Activated CD8-positive, alpha-beta T cell treated with anti-CD3 and anti-CD28 coated beads, Interleukin-2, amount 10 ng/mL, durations not matched to agents 7 days and 5 days (primary cell): ENCODE measurements at regions not wholly inside any gene's neighbourhood (a gene's known extent, or its start where the extent isn't known, plus 50 kb on each side); places are given as distances from the start of the nearest gene placed in this dataset.
A peak's percentile ranks its signal among the peaks of the same experiment; 100 is the strongest.

Experiments
- ATAC-seq: fragments of 150-1000 bp; cut with Tn5 transposase; one replicate; pipeline ENCODE4 v1.10.0; 2021; ENCODE audit warnings: moderate library complexity
- CTCF ChIA-PET: fragments of 350-600 bp; sonication (Branson Sonifier 250); formaldehyde crosslinking; loops from one replicate; lab custom pipeline; 2021; ENCODE audit warnings: antibody characterized with exemption; lab: Charles Lee
- POLR2A ChIA-PET: fragments of 350-600 bp; sonication (Branson Sonifier 250); formaldehyde crosslinking; loops from one replicate; lab custom pipeline; 2021; ENCODE audit warnings: antibody characterized with exemption; lab: Charles Lee
- DNase-seq: peaks from one replicate; pipeline ENCODE4 v3.0.0-alpha.2; 2020
- H3K27ac Mint-ChIP-seq: one replicate; pipeline ENCODE4 v1.8.0; 2021; ENCODE audit warnings: mild to moderate bottlenecking, mixed read lengths
- H3K27me3 Mint-ChIP-seq: one replicate; pipeline ENCODE4 v1.8.0; 2021; ENCODE audit warnings: low read depth, mixed read lengths
- H3K36me3 Mint-ChIP-seq: one replicate; pipeline ENCODE4 v1.8.0; 2021; ENCODE audit warnings: low read depth, mixed read lengths
- H3K4me1 Mint-ChIP-seq: one replicate; pipeline ENCODE4 v1.8.0; 2021; ENCODE audit warnings: low read depth, mixed read lengths
- H3K4me3 Mint-ChIP-seq: one replicate; pipeline ENCODE4 v1.8.0; 2021; ENCODE audit warnings: mild to moderate bottlenecking, mixed read lengths
- H3K9me3 Mint-ChIP-seq: one replicate; pipeline ENCODE4 v1.8.0; 2022; ENCODE audit warnings: mixed read lengths; ENCODE audit not compliant: insufficient read depth

- ATAC-seq, result no peak
- no peak overlapping the region for H3K4me3 Mint-ChIP-seq
- H3K36me3 Mint-ChIP-seq, result no peaks in the 10 kb centered on the region
- DNase-seq, result no peak
- H3K27ac Mint-ChIP-seq, result no peak overlapping the region
- no peaks in the 10 kb centered on the region for H3K27me3 Mint-ChIP-seq
- CTCF ChIA-PET, result no interaction called here
- peaks cover 7% of the 10 kb centered on the region for H3K4me1 Mint-ChIP-seq
- no peaks in the 10 kb centered on the region for H3K9me3 Mint-ChIP-seq
- POLR2A ChIA-PET, result no interaction called here
Measured at GRCh38 chr5:117889596-117889995, 1098.8 kb downstream of the DTWD2 start.

DNA sequence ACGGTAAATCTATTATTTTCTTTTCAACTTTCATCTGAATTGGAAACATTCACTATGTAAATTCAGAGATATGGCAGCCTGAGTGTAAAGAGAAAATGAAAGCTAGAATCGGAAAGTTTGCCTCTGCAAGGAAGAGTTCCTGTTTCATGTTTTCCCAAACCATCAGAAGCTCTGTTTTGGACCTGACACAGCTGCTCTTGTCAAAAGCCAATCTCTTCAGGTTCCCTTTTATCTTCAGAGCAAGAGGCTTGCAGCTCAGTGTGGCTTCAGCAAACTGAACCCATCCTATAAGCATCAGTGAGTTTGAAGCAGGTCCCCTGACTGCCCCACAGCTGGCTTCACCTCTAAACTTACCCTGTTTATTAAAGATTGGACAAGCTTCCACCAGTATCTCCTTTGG lies 1099.7 kb downstream of the DTWD2 start:
- H3K4me3 Mint-ChIP-seq, result peak overlapping the region; percentile 42
- H3K27me3 Mint-ChIP-seq, result no peaks in the 10 kb centered on the region
- no peaks in the 10 kb centered on the region for H3K36me3 Mint-ChIP-seq
- POLR2A ChIA-PET, result no interaction called here
- ATAC-seq (no peak), DNase-seq (no peak)
- CTCF ChIA-PET, result no interaction called here
- H3K27ac Mint-ChIP-seq, result peak overlapping the region; percentile 5
- peaks cover 7% of the 10 kb centered on the region for H3K4me1 Mint-ChIP-seq
- no peaks in the 10 kb centered on the region for H3K9me3 Mint-ChIP-seq

DNA sequence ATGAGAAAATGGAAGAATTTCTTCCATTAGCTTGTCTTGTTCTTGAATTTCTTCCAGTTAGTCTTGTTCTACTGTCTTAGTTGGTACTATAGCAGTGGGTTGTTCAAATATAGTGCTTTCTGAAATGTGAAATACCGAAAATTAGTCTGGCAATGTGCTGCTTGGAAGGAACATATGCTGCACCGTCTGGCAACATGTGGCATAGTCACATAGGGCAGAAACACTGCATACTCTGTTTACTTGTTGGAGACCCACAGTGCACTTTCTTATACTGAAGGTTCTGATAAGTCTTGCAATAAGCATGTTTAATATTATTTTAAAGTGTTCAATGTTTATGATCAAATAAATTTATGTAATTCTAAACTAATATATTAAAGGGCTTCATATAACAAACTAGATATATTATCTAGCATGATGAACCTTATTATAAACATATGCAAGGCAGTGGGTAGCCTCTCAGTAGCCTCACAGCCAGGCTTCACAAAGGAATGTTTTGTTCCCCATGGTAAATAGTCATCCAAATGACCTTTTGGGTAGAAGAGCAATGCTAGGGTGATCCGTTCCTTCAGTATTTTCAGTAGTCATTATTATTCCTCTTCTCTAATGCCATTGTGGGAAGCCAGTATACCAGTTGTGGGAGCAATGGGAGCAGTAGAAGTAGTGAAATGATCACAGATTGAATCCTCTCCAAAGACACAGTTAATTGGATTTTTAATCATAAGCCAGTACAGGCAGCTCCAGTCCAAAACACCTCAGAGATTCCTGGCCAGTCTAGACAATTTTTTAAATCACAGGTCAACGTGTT lies 1106.7 kb downstream of the DTWD2 start:
- Mint-ChIP-seq H3K27me3 (no peaks in the 10 kb centered on the region), H3K4me3 (no peak overlapping the region), H3K9me3 (no peaks in the 10 kb centered on the region), H3K36me3 (no peaks in the 10 kb centered on the region), H3K27ac (no peak overlapping the region), H3K4me1 (no peaks in the 10 kb centered on the region)
- DNase-seq, result no peak
- ChIA-PET CTCF (no interaction called here), POLR2A (no interaction called here)
- no peak for ATAC-seq

DNA sequence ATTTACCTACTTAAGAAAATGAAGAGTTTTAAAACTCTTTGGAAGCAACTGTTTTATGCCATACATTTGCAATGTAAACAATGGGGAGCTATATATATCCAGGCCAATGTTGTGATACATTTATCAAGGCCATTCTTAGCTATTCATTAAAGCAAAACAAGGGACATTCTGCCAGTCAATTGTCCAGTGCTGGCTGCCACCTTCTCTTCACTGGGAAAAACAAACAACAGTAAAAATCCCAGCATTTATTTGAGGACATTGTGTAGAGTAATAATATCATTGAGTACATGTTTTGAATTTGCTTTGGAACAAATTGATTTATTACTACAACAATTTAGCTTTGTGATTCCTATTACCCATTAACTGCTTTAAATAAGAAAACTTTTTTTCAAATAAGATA lies 1107.4 kb downstream of the DTWD2 start:
- CTCF ChIA-PET, result no interaction called here
- DNase-seq (no peak), ATAC-seq (no peak)
- Mint-ChIP-seq H3K4me3 (no peak overlapping the region), H3K4me1 (no peaks in the 10 kb centered on the region), H3K27me3 (no peaks in the 10 kb centered on the region), H3K9me3 (no peaks in the 10 kb centered on the region), H3K36me3 (no peaks in the 10 kb centered on the region), H3K27ac (no peak overlapping the region)
- POLR2A ChIA-PET, result no interaction called here

GRCh38 chr5:117877731-117878130 lies 1110.6 kb downstream of the DTWD2 start:
- Mint-ChIP-seq H3K27ac (no peak overlapping the region), H3K4me3 (no peak overlapping the region), H3K9me3 (no peaks in the 10 kb centered on the region), H3K27me3 (no peaks in the 10 kb centered on the region), H3K4me1 (no peaks in the 10 kb centered on the region), H3K36me3 (no peaks in the 10 kb centered on the region)
- no peak for DNase-seq
- ATAC-seq, result no peak
- POLR2A ChIA-PET, result no interaction called here
- CTCF ChIA-PET, result no interaction called here

DNA sequence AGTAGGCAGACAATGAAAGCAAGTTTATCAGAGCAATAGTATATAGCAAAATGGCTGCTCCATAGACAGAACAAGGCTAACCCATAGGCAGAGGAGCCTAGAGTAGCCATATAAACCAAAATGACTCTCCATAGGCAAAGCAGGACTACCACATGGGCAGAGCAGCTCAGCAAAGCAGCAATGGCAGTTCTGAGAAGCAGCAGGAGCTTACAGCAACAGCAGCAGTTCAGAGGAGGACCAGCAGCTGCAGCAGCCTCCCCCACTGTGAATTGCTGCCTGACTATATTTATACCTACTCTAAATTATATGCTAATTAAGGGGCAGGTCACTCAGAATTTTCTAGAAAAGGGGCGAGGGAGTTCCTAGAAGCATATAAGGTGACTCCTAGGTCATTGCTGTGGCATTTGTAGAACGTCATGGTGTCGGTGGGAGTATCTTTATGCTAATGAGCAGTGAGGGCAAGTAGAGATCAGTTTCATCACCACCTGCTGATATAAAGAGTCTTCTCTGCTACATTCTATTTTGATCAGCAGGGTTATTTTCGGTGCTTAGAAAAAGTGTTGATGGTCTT lies 1115.5 kb downstream of the DTWD2 start:
- Mint-ChIP-seq H3K9me3 (no peaks in the 10 kb centered on the region), H3K36me3 (no peaks in the 10 kb centered on the region), H3K4me1 (no peaks in the 10 kb centered on the region), H3K27ac (no peak overlapping the region), H3K27me3 (no peaks in the 10 kb centered on the region), H3K4me3 (no peak overlapping the region)
- DNase-seq (no peak), ATAC-seq (no peak)
- ChIA-PET POLR2A (no interaction called here), CTCF (no interaction called here)

GRCh38 chr5:117869596-117869995 lies 1118.8 kb downstream of the DTWD2 start:
- ChIA-PET CTCF (no interaction called here), POLR2A (no interaction called here)
- Mint-ChIP-seq H3K27me3 (no peaks in the 10 kb centered on the region), H3K4me3 (no peak overlapping the region), H3K4me1 (no peaks in the 10 kb centered on the region), H3K9me3 (no peaks in the 10 kb centered on the region), H3K36me3 (no peaks in the 10 kb centered on the region), H3K27ac (no peak overlapping the region)
- no peak for DNase-seq
- no peak for ATAC-seq

- ChIA-PET POLR2A (no interaction called here), CTCF (no interaction called here)
- no peak overlapping the region for H3K27ac Mint-ChIP-seq
- ATAC-seq, result no peak
- no peaks in the 10 kb centered on the region for H3K4me1 Mint-ChIP-seq
- no peak for DNase-seq
- H3K36me3 Mint-ChIP-seq, result no peaks in the 10 kb centered on the region
- H3K4me3 Mint-ChIP-seq, result no peak overlapping the region
- H3K9me3 Mint-ChIP-seq, result peaks cover under 1% of the 10 kb centered on the region
- no peaks in the 10 kb centered on the region for H3K27me3 Mint-ChIP-seq
Measured at GRCh38 chr5:117863586-117864296, 1124.6 kb downstream of the DTWD2 start.

- CTCF ChIA-PET, result no interaction called here
- Mint-ChIP-seq H3K27me3 (no peaks in the 10 kb centered on the region), H3K4me1 (no peaks in the 10 kb centered on the region), H3K4me3 (no peak overlapping the region), H3K27ac (no peak overlapping the region), H3K9me3 (peaks cover 3% of the 10 kb centered on the region), H3K36me3 (no peaks in the 10 kb centered on the region)
- no peak for DNase-seq
- no peak for ATAC-seq
- POLR2A ChIA-PET, result no interaction called here
Measured at GRCh38 chr5:117860550-117860949, 1127.8 kb downstream of the DTWD2 start.

- ATAC-seq (no peak), DNase-seq (no peak)
- H3K27me3 Mint-ChIP-seq, result no peaks in the 10 kb centered on the region
- no peak overlapping the region for H3K27ac Mint-ChIP-seq
- peaks cover 3% of the 10 kb centered on the region for H3K9me3 Mint-ChIP-seq
- H3K36me3 Mint-ChIP-seq, result no peaks in the 10 kb centered on the region
- POLR2A ChIA-PET, result no interaction called here
- H3K4me3 Mint-ChIP-seq, result no peak overlapping the region
- CTCF ChIA-PET, result interaction anchor here (0.7 kb wide), 1 partner anchor 10 kb away, joined by 3 read pairs; no protein-coding TSS in a partner anchor
- H3K4me1 Mint-ChIP-seq, result no peaks in the 10 kb centered on the region
Measured at GRCh38 chr5:117859176-117859575, 1129.2 kb downstream of the DTWD2 start.

- Mint-ChIP-seq H3K27me3 (no peaks in the 10 kb centered on the region), H3K27ac (no peak overlapping the region), H3K4me1 (no peaks in the 10 kb centered on the region), H3K9me3 (peaks cover 3% of the 10 kb centered on the region), H3K4me3 (no peak overlapping the region), H3K36me3 (no peaks in the 10 kb centered on the region)
- POLR2A ChIA-PET, result no interaction called here
- DNase-seq (no peak), ATAC-seq (no peak)
- CTCF ChIA-PET, result no interaction called here
Measured at GRCh38 chr5:117856713-117857112, 1131.6 kb downstream of the DTWD2 start.

DNA sequence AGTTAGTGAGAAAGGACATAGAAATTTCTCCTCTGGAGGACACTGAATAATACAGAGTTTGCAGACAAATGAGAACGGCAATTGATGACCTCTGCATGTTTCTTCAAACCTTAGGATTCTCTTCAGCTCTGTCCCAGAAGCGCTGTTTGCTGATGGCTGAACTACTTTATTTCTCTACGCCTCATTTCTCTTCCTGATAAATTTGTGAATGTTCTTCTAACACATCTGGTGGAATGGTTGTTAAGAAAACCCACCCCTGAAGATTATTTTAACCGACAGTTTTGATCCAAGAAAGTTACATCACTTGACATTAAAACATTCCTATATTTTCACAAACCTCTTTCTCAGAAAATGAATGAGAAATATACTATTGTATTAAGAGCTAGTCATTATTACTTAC lies 1150.6 kb downstream of the DTWD2 start:
- no peaks in the 10 kb centered on the region for H3K4me1 Mint-ChIP-seq
- H3K36me3 Mint-ChIP-seq, result no peaks in the 10 kb centered on the region
- DNase-seq (no peak), ATAC-seq (no peak)
- H3K4me3 Mint-ChIP-seq, result no peak overlapping the region
- ChIA-PET POLR2A (no interaction called here), CTCF (no interaction called here)
- peaks cover 3% of the 10 kb centered on the region for H3K9me3 Mint-ChIP-seq
- no peak overlapping the region for H3K27ac Mint-ChIP-seq
- no peaks in the 10 kb centered on the region for H3K27me3 Mint-ChIP-seq
